ENCODE measurements at regions not wholly inside any gene's neighbourhood (a gene's known extent, or its start where the extent isn't known, plus 50 kb on each side); places are given as distances from the start of the nearest gene placed in this dataset.

- Histone ChIP-seq H3K36me3 (ENCODE audit: control insufficient read depth, insufficient read depth, low read length) (no peaks in the 10 kb centered on the region), H3K4me3 (ENCODE audit: low read depth, low read length) (no peak overlapping the region), H3K27me3 (ENCODE audit: control insufficient read depth, insufficient read depth, low read length) (no peaks in the 10 kb centered on the region)
- no peak for DNase-seq (ENCODE audit: low read depth)
- FAIRE-seq, result no peak
- TF ChIP-seq CTCF (IDR thresholded peaks at IDR 0.05; ENCODE audit: insufficient read depth, low read length, severe bottlenecking), result no peak
Measured at GRCh38 chr18:2086439-2086838, 484.9 kb downstream of the METTL4 start.

- Histone ChIP-seq H3K36me3 (ENCODE audit: control insufficient read depth, insufficient read depth, low read length) (no peaks in the 10 kb centered on the region), H3K27me3 (ENCODE audit: control insufficient read depth, insufficient read depth, low read length) (no peaks in the 10 kb centered on the region), H3K4me3 (ENCODE audit: low read depth, low read length) (no peak overlapping the region)
- DNase-seq (ENCODE audit: low read depth) (peak; percentile 73), FAIRE-seq (no peak)
- no peak for TF ChIP-seq CTCF (IDR thresholded peaks at IDR 0.05; ENCODE audit: insufficient read depth, low read length, severe bottlenecking)
Measured at GRCh38 chr18:2087877-2088673, 483.2 kb downstream of the METTL4 start.

- Histone ChIP-seq H3K36me3 (ENCODE audit: control insufficient read depth, insufficient read depth, low read length) (no peaks in the 10 kb centered on the region), H3K27me3 (ENCODE audit: control insufficient read depth, insufficient read depth, low read length) (no peaks in the 10 kb centered on the region), H3K4me3 (ENCODE audit: low read depth, low read length) (no peak overlapping the region)
- no peak for TF ChIP-seq CTCF (IDR thresholded peaks at IDR 0.05; ENCODE audit: insufficient read depth, low read length, severe bottlenecking)
- DNase-seq (ENCODE audit: low read depth) (no peak), FAIRE-seq (no peak)
Measured at GRCh38 chr18:2089396-2089795, 481.9 kb downstream of the METTL4 start.

- DNase-seq (ENCODE audit: low read depth), result no peak
- no peak for FAIRE-seq
- Histone ChIP-seq H3K36me3 (ENCODE audit: control insufficient read depth, insufficient read depth, low read length) (no peaks in the 10 kb centered on the region), H3K27me3 (ENCODE audit: control insufficient read depth, insufficient read depth, low read length) (no peaks in the 10 kb centered on the region), H3K4me3 (ENCODE audit: low read depth, low read length) (no peak overlapping the region)
- TF ChIP-seq CTCF (IDR thresholded peaks at IDR 0.05; ENCODE audit: insufficient read depth, low read length, severe bottlenecking), result no peak
Measured at GRCh38 chr18:2091937-2092336, 479.4 kb downstream of the METTL4 start.

- Histone ChIP-seq H3K27me3 (ENCODE audit: control insufficient read depth, insufficient read depth, low read length) (no peaks in the 10 kb centered on the region), H3K4me3 (ENCODE audit: low read depth, low read length) (no peak overlapping the region), H3K36me3 (ENCODE audit: control insufficient read depth, insufficient read depth, low read length) (no peaks in the 10 kb centered on the region)
- TF ChIP-seq CTCF (IDR thresholded peaks at IDR 0.05; ENCODE audit: insufficient read depth, low read length, severe bottlenecking), result no peak
- DNase-seq (ENCODE audit: low read depth) (peak; percentile 13), FAIRE-seq (no peak)
Measured at GRCh38 chr18:2096551-2096950, 474.8 kb downstream of the METTL4 start.

All from bronchial epithelial cell (primary cell).